A549 (cell line): ENCODE measurements at regions not wholly inside any gene's neighbourhood (a gene's known extent, or its start where the extent isn't known, plus 50 kb on each side); places are given as distances from the start of the nearest gene placed in this dataset.

Experiments
- CTCF ChIP-seq: fragments of >200 bp; sonication (Bioruptor Twin); formaldehyde crosslinking; IDR thresholded peaks from 3 replicates; pipeline ENCODE4 v1.5.1; 2016
- HMGXB4 ChIP-seq: fragments of 250-450 bp; sonication (Bioruptor Pico); IDR thresholded peaks from 2 replicates; pipeline ENCODE4 v1.5.0; 2021; ENCODE audit warnings: mild to moderate bottlenecking, moderate library complexity, borderline replicate concordance
- RAD21 ChIP-seq, 2 experiments: fragments of >200 bp in 1 of 2; sonication (Bioruptor Twin) in 1 of 2; formaldehyde crosslinking in 1 of 2; IDR thresholded peaks in 1 of 2; conservative IDR thresholded peaks in 1 of 2; 2 replicates in 1 of 2; 3 replicates in 1 of 2; pipeline ENCODE4 v1.6.1; 2012 to 2018; ENCODE audit warnings: inconsistent platforms in 1 of 2

DNA sequence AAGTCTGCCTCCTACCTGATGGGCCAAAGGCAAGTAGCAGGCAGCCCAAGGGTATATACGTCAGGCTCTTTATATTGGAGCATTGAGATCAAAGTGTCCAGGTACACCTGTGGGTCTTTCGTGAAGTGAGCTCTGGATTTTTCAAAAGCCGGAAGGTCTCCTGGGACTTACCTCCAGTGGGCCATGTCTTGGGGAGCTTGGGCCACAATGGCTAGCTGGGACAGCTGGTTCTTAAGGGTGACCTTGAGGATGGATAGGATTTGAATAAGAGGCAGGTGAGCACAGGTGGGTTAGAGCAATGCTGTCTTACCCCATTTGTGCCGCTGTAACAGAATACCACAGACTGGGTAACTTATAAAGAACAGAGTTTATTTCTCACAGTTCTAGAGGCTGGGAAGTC lies 153.4 kb downstream of the CDC5L start:
- TF ChIP-seq HMGXB4 (CRISPR knock-in tag): no peak
- TF ChIP-seq RAD21 (conservative IDR thresholded peaks at IDR 0.05 in 1 of 2, IDR thresholded peaks at IDR 0.05 in 1 of 2): no peak
- TF ChIP-seq CTCF: no peak
